Stimulated activated CD4-positive, alpha-beta T cell treated with anti-CD3 and anti-CD28 coated beads, Interleukin-4, amount 100 ng/mL, for 4 hours (primary cell): ENCODE measurements at regions not wholly inside any gene's neighbourhood (a gene's known extent, or its start where the extent isn't known, plus 50 kb on each side); places are given as distances from the start of the nearest gene placed in this dataset.

Experiments used
- DNase-seq, 2 experiments: peaks; one replicate each; pipeline ENCODE4 v3.0.0-alpha.2; 2020

DNA sequence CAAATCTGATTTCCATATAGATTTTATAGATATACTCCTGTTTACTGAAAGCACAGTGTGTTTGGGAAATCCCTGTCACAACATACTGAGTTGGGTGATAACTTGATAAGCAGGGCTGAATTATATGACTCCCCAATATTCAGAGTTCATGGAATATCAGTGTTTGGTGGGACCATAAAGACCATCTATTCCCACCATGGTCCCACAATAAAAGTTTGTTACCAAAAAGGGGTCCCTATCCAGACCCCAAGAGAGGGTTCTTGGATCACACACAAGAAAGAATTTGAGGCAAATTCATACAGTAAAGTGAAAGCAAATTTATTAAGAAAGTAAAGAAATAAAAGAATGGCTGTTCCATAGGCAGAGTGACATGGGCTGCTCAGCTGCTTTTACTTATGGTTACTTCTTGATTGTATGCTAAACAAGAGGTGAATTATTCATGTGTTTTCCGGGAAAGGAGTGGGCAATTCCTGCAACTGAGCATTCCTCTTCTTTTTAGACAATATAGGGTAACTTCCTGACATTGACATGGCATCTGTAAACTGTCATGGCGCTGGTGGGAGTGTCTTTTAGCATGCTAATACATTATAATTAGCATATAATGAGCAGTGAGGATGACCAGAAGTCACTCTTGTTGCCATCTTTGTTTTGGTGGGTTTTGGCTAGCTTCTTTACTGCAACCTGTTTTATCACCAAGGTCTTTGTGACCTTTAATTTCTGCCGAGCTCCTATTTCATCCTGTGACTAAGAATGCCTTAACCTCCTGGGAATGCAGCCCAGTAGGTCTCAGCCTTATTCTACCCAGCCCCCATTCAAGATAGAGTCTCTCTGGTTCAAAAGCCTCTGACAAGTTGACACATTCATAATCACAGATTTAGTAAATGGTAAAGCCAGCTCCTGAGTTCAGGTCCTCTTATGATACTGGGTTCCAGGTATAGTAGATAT is 240.6 kb upstream of the PDGFD start:
- no peak for DNase-seq

DNA sequence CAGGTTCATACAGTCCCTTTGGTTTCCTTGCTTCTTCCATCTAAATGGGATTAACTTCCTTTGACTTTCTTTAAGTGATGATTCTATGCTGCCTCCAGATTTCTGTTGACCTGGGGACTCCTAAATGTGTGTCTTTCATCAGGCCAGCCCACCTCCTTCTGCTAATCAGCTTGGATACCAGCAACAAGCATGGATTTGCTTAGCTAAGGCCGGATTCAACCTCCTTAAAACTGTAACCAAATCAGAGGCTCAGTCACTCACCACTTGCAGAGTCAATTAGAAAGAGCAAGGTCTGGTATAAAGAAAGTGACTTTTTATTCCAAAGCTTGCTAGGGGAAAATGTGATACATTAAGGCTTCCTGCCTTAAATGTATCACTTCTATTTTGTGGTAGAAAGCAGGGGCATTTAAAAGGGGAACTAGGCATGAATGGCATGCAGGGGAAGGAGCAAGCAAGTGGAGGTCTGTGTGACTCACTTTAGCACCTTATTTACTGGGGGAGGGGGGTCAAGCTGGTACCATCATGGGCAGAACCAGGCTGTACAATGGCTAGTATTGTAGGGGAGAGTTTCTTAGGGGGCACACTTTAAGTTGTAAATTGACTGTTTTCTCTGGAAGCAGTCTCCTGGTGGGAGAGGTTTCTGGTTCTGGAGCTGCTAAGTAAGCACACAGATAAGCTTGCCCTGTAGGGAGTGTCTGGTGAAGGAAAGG is 239.0 kb upstream of the PDGFD start:
- no peak for DNase-seq

DNA sequence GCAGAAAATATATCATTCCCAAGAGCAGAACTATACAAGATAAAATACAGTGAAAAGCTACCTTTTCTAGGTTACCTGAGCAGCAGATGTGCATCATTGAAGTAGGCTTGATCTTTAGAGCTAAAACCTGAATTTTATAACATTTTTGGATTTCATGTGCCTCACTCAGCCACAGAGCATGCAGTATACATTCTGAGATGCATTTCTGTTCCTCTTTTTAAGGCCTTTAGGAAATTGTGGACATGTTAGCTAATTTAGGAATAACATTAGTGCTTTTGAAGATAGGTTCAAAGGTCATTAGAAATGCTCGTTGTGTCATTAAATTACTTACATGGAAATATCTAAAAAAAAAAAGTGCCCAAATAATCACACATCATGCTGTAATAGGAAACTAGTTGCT is 230.6 kb upstream of the PDGFD start:
- no peak for DNase-seq

GRCh38 chr11:104390651-104391050 is 226.7 kb upstream of the PDGFD start:
- DNase-seq: no peak

GRCh38 chr11:104385884-104386283 is 221.9 kb upstream of the PDGFD start:
- DNase-seq: no peak

GRCh38 chr11:104380358-104380757 is 216.4 kb upstream of the PDGFD start:
- DNase-seq: no peak

GRCh38 chr11:104372111-104372510 is 208.2 kb upstream of the PDGFD start:
- no peak for DNase-seq

DNA sequence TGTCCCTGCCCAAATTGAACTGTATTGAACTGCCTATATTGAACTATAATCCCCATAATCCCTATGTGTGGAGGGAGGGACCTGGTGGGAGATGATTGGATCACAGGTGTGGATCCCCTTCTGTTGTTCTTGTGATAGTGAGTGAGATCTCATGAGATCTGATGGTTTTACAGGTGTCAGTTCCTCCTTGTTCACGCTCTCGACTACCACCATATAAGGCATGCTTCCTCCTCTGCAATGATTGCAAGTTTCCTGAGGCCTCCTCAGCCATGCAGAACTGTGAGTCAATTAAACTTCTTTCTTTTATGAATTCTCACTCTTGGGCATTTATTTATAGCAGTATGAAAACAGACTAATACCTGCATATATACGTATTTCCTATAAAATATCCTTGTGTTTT is 206.5 kb upstream of the PDGFD start:
- no peak for DNase-seq

GRCh38 chr11:104369761-104370160 is 205.8 kb upstream of the PDGFD start:
- no peak for DNase-seq

DNA sequence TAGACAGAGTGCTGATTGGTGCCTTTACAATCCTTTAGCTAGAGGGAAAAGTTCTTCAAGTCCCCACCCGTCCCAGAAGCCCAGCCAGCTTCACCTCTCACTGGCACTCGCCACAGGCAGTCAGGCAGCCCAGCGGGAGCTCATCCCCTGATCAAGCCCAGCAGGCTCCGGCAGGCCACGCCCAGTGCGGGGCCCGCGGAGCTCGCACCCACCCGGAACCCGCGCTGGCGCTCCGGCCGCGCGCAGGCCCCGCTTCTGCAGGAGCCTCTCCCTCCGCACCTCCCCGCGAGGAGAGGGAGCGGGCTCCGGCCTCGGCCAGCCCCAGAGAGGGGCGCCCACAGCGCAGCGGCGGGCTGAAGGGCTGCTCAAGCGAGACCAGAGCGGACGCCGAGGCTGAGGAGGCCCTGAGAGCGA is 202.4 kb upstream of the PDGFD start:
- DNase-seq: no peak

- DNase-seq: no peak
Measured at GRCh38 chr11:104365676-104366075, 201.7 kb upstream of the PDGFD start.

GRCh38 chr11:104361975-104362374 is 198.0 kb upstream of the PDGFD start:
- DNase-seq: no peak

- no peak for DNase-seq
Measured at GRCh38 chr11:104352036-104352435, 188.1 kb upstream of the PDGFD start.

DNA sequence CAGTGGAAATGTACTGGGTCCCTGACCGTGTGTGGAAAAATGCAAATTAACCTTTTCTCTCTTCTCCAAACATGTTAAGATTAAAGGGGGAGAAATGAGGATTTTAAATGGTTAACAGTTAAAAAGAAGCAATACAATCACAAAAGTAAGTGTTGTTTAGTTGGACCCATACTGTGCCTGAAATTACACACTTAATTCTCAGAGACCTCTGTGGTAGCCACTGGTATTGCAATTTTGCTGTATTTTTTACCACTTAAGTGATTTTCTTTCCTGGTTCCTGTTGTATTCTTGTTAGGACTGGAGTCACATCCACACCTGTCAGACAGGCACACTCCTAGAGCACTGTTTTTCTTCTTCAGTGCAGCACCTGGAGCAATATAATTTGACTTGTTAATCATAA is 179.6 kb upstream of the PDGFD start:
- DNase-seq: no peak

DNA sequence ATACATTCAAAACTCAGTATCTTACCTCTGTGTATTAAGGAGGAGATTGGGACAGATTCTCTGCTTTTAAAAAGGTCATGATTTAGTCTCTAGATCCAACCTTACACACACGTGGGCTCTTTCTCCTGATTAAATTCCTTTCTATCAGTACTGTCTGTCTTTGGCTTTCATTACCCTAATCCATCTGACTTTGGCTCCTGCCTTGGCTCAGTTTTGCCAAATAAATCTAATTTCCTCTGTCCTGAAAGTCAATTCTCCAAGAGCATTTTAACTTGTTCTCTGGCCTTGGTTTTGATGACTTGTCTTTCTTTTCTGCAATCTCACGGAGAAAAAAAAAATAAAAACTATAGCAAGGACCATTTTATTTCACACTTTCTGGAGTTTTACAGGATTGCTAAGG is 176.6 kb upstream of the PDGFD start:
- no peak for DNase-seq

DNA sequence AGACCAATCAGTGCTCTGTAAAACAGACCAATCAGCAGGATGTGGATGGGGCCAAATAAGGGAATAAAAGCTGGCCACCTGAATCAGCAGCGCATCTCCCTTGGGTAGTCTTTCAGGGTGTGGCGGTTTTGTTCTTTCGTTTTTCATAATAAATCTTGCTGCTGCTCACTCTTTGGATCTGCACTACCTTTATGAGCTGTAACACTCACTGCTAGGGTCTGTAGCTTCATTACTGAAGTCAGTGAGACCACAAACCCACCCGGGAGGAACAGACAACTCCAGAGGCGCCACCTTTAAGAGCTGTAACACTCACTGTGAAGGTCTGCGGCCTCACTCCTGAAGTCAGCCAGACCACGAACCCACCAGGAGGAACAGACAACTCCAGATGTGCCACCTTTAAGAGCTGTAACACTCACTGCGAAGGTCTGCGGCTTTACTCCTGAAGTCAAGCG is 175.5 kb upstream of the PDGFD start:
- DNase-seq: no peak

DNA sequence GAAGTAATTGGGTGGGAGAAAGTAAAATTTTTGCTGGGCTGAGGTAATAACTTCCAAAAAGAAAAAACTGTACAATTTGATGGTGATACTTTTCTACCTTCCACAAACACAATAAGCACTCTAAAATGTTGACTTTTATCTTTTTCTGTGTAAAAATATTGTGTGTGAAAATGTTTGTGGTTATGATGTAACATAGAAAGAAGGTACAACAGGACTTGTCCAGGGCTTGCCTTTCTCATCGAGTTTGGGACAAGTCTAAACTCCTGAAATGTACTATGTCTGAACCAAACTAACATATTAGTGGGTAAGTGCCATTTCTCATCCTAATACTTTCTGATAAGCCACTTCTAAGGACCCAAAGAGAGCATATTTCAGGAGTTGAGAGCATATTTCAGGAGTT is 174.2 kb upstream of the PDGFD start:
- DNase-seq: no peak

GRCh38 chr11:104337273-104337672 is 173.3 kb upstream of the PDGFD start:
- DNase-seq: no peak

DNA sequence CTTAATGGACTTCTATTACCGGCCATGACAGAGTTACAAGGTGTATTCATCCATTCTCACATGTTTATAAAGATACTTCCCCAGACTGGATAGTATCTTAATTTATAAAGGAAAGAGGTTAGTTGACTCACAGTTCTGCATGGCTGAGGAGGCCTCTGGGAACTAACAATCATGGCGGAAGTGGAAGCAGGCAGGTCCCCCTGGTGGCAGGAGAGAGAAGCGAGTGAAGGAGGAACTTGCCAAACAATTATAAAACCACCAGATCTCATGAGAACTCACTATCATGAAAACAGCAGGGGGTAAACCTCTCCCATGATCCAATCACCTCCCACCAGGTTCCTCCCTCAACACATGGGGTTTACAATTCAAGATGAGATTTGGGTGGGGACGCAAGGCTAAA is 170.0 kb upstream of the PDGFD start:
- DNase-seq: no peak

- no peak for DNase-seq
Measured at GRCh38 chr11:104332110-104332509, 168.2 kb upstream of the PDGFD start.

DNA sequence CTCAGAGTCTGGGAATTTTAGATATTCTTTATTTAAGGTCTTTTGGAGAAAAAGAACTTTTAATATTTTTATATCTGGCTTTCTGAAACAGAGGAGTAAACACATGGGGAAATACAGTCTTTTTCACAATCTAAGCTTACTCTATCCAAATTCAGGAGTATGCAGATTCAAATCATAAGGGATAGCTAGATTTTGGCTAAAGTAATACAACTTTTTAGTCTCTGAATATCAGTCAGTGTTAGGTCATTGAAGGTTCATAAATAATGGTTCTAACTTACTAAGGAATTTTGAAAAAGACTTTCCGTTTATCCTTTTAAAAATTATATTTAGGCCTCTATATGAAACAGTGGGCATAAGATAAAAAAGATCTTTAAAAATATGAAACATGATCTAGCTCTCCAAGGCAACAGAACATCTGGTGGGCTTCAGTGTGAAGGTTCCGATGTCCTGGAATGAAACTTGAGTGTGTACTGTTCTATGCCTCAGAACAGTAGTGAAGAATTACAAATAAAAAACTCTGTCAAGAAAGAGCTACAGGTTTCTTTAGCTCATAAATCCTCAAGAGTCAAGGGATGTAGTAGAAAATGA is 165.2 kb upstream of the PDGFD start:
- no peak for DNase-seq

- DNase-seq: no peak
Measured at GRCh38 chr11:104328512-104328907, 164.6 kb upstream of the PDGFD start.

DNA sequence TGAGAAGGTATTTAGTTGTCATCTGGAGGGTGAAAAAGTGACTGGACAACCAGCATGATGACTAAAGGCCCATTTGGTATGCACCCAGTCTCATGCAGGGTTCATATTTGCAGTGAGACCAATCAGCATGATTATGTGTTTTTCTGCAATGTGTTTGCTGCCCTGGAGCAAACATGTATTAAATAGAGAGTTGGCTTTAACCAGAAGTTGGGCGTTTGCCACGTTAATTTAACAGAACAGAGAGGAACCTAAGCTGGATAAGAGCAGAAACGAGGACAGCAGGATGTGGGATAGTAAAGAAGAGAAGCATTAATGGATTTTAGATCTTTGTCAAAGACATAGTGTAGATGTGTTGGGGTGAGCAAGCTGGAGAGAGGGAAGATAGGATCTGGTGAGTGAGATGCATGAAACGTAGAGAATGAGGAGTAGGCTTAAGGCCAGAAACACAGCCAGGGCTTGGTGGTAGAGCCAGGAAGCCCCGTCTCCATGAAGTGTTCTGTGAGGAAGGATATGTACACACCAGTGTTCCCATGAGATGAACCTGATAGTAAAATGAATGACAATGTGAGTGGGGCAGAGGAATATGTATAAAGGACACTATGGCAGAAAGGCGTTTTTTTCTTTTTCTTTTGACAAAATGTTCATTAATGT is 164.0 kb upstream of the PDGFD start:
- DNase-seq: no peak
